Progenitor cell of endocrine pancreas (in vitro differentiated cells): ENCODE measurements at regions not wholly inside any gene's neighbourhood (a gene's known extent, or its start where the extent isn't known, plus 50 kb on each side); places are given as distances from the start of the nearest gene placed in this dataset.
A peak's percentile ranks its signal among the peaks of the same experiment; 100 is the strongest.
"Not testable (repeated sequence)": the region's sequence is repeated elsewhere in the genome, so short reads cannot be mapped to it uniquely, and the experiment has no call there.

ENCODE experiments used
- DNase-seq: peaks from one replicate; pipeline ENCODE4 v3.0.0; 2021; ENCODE audit warnings: low spot score; ENCODE audit not compliant: unreplicated experiment
- H3K27ac Mint-ChIP-seq: 2 replicates; pipeline ENCODE4 v1.8.0; 2021; ENCODE audit warnings: mild to moderate bottlenecking, moderate library complexity, mixed read lengths
- H3K27me3 Mint-ChIP-seq: 2 replicates; pipeline ENCODE4 v1.8.0; 2021; ENCODE audit warnings: mixed read lengths
- H3K36me3 Mint-ChIP-seq: 2 replicates; pipeline ENCODE4 v1.8.0; 2022; ENCODE audit warnings: mixed read lengths; ENCODE audit not compliant: insufficient read depth
- H3K4me1 Mint-ChIP-seq: 2 replicates; pipeline ENCODE4 v1.8.0; 2021; ENCODE audit warnings: low read depth, mixed read lengths
- H3K4me3 Mint-ChIP-seq: 2 replicates; pipeline ENCODE4 v1.8.0; 2021; ENCODE audit warnings: low read depth, mild to moderate bottlenecking, moderate library complexity, mixed read lengths
- H3K9me3 Mint-ChIP-seq: 2 replicates; pipeline ENCODE4 v1.8.0; 2021; ENCODE audit warnings: low read depth, mixed read lengths
- TF ChIP-seq, protein P1 (sequence below): fragments of 200-600 bp; sonication (generic); IDR thresholded peaks from one replicate; pipeline ENCODE4 v1.5.0; 2021; ENCODE audit warnings: antibody characterized with exemption, mild to moderate bottlenecking; ENCODE audit not compliant: unreplicated experiment

DNA sequence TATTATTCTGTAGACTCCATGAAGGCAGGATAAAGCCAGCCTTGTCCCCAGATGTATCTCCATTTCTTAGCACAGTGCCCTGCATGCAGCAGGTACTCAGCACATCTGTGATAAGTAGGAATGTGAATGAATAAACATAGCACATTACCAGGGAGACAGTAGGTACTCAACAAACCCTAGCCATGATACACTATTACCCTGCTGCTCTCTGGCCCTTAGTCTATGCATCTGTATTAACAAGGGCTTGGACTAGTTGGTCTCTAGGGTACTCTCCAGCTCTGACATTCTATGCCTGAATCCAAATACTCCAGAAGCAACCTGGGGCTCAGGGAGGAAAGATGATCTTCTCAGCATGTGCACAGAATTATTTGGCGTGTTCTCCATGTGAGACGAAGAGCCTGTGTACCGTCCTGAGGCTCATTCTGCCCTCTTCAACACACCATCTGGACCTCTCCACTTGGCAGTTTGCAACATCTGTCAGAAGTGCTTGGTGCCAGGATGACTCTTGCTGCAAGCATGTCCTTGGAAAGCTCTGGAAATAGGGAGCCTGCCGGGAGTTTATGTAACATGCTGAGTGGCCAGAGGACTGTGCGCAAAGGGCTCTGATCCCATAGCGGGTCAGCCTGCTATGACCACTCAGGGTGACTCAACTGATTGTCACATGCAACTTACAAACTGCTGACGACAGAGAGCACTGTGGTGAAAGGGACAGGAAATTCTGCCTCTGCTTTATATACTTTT is 228.2 kb upstream of the USP24 start:
- no peak overlapping the region for H3K27ac Mint-ChIP-seq
- DNase-seq = no peak
- no peaks in the 10 kb centered on the region for H3K27me3 Mint-ChIP-seq
- H3K4me3 Mint-ChIP-seq = no peak overlapping the region
- peaks cover 4% of the 10 kb centered on the region for H3K9me3 Mint-ChIP-seq
- H3K36me3 Mint-ChIP-seq = no peaks in the 10 kb centered on the region
- no peaks in the 10 kb centered on the region for H3K4me1 Mint-ChIP-seq
- TF ChIP-seq, protein P1, sequence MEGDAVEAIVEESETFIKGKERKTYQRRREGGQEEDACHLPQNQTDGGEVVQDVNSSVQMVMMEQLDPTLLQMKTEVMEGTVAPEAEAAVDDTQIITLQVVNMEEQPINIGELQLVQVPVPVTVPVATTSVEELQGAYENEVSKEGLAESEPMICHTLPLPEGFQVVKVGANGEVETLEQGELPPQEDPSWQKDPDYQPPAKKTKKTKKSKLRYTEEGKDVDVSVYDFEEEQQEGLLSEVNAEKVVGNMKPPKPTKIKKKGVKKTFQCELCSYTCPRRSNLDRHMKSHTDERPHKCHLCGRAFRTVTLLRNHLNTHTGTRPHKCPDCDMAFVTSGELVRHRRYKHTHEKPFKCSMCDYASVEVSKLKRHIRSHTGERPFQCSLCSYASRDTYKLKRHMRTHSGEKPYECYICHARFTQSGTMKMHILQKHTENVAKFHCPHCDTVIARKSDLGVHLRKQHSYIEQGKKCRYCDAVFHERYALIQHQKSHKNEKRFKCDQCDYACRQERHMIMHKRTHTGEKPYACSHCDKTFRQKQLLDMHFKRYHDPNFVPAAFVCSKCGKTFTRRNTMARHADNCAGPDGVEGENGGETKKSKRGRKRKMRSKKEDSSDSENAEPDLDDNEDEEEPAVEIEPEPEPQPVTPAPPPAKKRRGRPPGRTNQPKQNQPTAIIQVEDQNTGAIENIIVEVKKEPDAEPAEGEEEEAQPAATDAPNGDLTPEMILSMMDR = no peak

DNA sequence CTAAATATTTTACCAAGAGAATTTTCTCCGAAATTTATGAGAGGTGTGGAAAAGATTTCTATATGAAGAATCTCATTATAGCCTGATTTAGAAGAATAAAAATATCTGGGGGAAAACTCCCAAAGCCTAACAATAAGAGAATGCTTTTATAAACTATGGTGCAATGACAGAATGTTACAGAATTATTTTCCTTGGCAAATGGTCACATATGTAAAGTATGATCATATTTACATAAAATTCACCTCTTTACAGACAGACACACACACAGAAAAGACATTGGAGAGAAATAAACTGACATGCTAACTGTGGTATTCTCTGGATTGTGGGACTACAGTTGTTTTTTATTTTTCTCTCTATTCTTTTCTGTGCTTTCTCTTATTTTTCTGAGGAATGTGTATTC is 226.3 kb upstream of the USP24 start:
- no peaks in the 10 kb centered on the region for H3K27me3 Mint-ChIP-seq
- H3K27ac Mint-ChIP-seq = no peak overlapping the region
- TF ChIP-seq, protein P1 = no peak
- no peak overlapping the region for H3K4me3 Mint-ChIP-seq
- H3K36me3 Mint-ChIP-seq = no peaks in the 10 kb centered on the region
- no peaks in the 10 kb centered on the region for H3K4me1 Mint-ChIP-seq
- peaks cover 4% of the 10 kb centered on the region for H3K9me3 Mint-ChIP-seq
- DNase-seq = no peak

DNA sequence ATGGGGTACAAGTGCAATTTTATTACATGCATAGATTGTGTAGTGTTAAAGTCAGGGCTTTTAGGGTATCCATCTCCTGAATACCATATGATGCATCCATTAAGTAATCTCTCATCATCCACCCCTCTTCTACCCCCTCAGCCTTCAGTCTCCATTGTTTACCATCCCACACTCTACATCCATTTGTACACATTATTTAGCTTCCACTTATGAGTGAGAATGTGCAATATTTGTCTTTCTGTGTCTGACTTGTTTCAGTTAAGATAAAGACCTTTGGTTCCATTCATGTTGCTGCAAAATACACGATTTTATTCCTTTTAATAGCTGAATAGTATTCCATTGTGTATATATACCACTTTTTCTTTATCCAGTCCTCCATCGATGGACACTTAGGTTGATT is 222.5 kb upstream of the USP24 start:
- Mint-ChIP-seq H3K9me3 (peaks cover 20% of the 10 kb centered on the region), H3K27ac (no peak overlapping the region), H3K36me3 (no peaks in the 10 kb centered on the region), H3K4me3 (no peak overlapping the region), H3K27me3 (no peaks in the 10 kb centered on the region), H3K4me1 (no peaks in the 10 kb centered on the region)
- TF ChIP-seq, protein P1 = no peak
- no peak for DNase-seq

DNA sequence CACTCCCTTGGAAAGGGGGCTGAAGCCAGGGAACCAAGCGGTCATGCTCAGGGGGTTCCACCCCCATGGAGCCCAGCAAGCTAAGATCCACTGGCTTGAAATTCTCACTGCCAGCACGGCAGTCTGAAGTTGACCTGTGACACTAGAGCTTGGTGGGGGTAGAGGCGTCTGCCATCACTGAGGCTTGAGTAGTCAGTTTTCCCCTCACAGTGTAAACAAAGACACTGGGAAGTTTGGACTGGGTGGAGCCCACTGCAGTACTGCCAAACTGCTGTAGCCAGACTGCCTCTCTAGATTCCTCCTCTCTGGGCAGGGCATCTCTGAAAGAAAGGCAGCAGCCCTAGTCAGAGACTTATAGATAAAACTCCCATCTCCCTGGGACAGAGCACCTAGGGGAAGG is 215.6 kb upstream of the USP24 start:
- peaks cover 18% of the 10 kb centered on the region for H3K4me1 Mint-ChIP-seq
- H3K27ac Mint-ChIP-seq, H3K4me3 Mint-ChIP-seq, DNase-seq, H3K27me3 Mint-ChIP-seq, H3K36me3 Mint-ChIP-seq: not testable (repeated sequence)
- H3K9me3 Mint-ChIP-seq = peaks cover 13% of the 10 kb centered on the region

DNA sequence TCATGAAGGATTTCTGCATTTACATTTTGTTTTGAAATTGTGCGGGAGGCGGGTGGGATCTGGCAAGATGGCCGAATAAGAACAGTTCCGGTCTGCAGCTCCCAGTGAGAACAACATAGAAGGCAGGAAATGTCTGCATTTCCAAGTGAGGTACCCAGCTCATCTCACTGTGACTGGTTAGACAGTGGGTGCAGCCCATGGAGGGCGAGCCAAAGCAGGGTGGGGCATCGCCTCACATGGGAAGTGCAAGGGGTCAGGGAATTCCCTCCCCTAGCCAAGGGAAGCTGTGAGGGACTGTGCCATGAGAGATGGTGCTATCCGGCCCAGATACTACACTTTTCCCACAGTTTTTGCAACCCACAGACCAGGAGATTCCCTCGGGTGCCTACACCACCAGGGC is 215.0 kb upstream of the USP24 start:
- DNase-seq, H3K9me3 Mint-ChIP-seq, H3K27ac Mint-ChIP-seq, H3K4me3 Mint-ChIP-seq, H3K36me3 Mint-ChIP-seq, H3K27me3 Mint-ChIP-seq: not testable (repeated sequence)
- H3K4me1 Mint-ChIP-seq = peaks cover 18% of the 10 kb centered on the region

DNA sequence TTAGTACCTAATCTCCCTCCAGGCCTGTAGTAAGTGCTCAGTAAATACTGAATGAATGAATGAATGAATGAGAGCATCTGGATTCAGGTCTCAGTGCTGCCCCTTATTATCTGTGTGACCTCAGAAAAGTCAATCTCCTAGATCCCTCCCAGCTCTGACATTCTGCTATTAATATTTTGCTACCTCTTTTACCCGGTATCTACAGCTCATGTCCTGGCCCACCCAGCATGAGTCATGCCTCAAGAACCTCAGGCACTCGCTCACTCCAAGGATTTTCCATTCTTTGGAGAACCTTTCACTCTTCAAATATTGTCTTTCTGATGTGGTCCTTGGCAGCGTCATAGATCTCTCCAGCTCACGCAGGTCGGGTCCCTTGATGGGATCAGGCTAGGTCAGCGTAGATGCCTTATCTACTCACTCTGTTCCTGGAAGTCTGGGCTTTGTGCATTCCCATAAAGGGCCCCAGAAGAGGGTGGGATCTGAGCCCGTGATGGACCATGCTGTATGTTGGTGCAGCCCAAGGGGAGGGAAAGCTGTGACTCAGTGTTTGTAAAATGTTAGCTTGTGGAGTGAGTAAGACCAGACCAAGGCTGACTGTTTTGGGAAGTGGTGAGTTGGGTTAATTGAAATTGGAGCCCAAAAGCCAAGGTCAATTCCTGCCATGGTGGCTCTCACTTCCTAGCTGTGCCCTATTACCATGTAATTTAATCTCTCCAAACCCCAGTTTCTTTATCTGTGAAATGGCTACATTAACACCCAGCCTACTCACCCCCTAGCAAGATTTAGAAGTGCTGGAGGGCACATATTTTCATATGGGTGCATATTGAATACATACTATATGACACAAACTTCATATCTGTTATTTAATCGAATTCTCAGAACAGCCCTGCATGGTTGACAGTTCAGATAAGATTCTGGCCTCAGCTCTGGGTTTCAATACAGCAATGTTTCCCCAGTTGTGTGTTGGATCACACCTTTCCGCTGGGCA is 214.1 kb upstream of the USP24 start:
- H3K4me1 Mint-ChIP-seq = peaks cover 18% of the 10 kb centered on the region
- no peaks in the 10 kb centered on the region for H3K27me3 Mint-ChIP-seq
- DNase-seq = no peak
- TF ChIP-seq, protein P1 = no peak
- H3K4me3 Mint-ChIP-seq = no peak overlapping the region
- H3K36me3 Mint-ChIP-seq = no peaks in the 10 kb centered on the region
- H3K9me3 Mint-ChIP-seq = peaks cover 6% of the 10 kb centered on the region
- peak overlapping the region; percentile 63 for H3K27ac Mint-ChIP-seq
